Fibroblast of lung (primary cell): ENCODE measurements at regions not wholly inside any gene's neighbourhood (a gene's known extent, or its start where the extent isn't known, plus 50 kb on each side); places are given as distances from the start of the nearest gene placed in this dataset.

Experiments used
- EZH2 ChIP-seq: IDR thresholded peaks from 2 replicates; pipeline ENCODE4 v1.5.1; 2012; ENCODE audit warnings: low read length, control low read depth, mild to moderate bottlenecking; ENCODE audit errors: missing control alignments
- TF ChIP-seq, protein P1 (sequence below), 2 donors: IDR thresholded peaks in 1 of 2; conservative IDR thresholded peaks in 1 of 2; 1 replicate in 1 of 2; 2 replicates in 1 of 2; pipeline ENCODE4 v1.5.1; 2011 to 2012; ENCODE audit warnings: low read length in 2 of 2, control low read depth in 1 of 2, inconsistent platforms in 1 of 2, low read depth in 1 of 2, mild to moderate bottlenecking in 1 of 2

DNA sequence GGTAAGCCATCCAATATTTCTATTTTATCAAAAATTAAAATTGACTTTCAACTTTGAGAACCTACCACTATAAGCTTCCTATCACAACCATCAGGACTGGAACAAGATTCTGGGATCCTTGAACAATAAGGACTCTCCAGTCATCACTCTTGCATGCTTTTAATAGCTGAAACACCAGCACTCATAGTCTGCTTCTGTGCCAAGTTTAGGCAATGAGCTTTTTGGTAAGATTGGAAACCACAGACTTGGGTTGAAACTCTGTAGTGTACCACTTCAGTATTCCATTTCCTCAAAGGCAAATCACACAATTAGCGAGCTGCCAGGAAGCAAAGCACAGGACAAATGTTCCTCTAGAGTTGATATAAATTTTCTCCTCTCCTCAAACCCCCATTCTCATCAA, 1065.8 kb upstream of the SLC39A10 start:
- TF ChIP-seq, protein P1, sequence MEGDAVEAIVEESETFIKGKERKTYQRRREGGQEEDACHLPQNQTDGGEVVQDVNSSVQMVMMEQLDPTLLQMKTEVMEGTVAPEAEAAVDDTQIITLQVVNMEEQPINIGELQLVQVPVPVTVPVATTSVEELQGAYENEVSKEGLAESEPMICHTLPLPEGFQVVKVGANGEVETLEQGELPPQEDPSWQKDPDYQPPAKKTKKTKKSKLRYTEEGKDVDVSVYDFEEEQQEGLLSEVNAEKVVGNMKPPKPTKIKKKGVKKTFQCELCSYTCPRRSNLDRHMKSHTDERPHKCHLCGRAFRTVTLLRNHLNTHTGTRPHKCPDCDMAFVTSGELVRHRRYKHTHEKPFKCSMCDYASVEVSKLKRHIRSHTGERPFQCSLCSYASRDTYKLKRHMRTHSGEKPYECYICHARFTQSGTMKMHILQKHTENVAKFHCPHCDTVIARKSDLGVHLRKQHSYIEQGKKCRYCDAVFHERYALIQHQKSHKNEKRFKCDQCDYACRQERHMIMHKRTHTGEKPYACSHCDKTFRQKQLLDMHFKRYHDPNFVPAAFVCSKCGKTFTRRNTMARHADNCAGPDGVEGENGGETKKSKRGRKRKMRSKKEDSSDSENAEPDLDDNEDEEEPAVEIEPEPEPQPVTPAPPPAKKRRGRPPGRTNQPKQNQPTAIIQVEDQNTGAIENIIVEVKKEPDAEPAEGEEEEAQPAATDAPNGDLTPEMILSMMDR (conservative IDR thresholded peaks at IDR 0.05 in 1 of 2, IDR thresholded peaks at IDR 0.05 in 1 of 2; ENCODE audit: low read depth in 1 of 2, low read length in 2 of 2) = no peak
- no peak for TF ChIP-seq EZH2
